ENCODE measurements at regions not wholly inside any gene's neighbourhood (a gene's known extent, or its start where the extent isn't known, plus 50 kb on each side); places are given as distances from the start of the nearest gene placed in this dataset.
"Not testable (repeated sequence)": the region's sequence is repeated elsewhere in the genome, so short reads cannot be mapped to it uniquely, and the experiment has no call there.

GRCh38 chr3:66552846-66553245, 52.0 kb upstream of the LRIG1 start:
- Histone ChIP-seq H3K36me3 (no peaks in the 10 kb centered on the region), H3K4me3 (no peak overlapping the region), H3K27ac (no peak overlapping the region), H3K4me1 (no peaks in the 10 kb centered on the region), H3K27me3 (no peaks in the 10 kb centered on the region), H3K9me3 (no peaks in the 10 kb centered on the region)
- DNase-seq: no peak
- 92 to 95% methylated on average over 5 of the region's 5 CpGs for WGBS, 2 donors
- TF ChIP-seq CTCF (IDR thresholded peaks at IDR 0.05): no peak
- ATAC-seq: no peak
- no peak for FAIRE-seq
- intact Hi-C loops (cut with DNase I): no loop called here

GRCh38 chr3:66553441-66554113, 52.8 kb upstream of the LRIG1 start:
- 91 to 96% methylated on average over 11 of the region's 11 CpGs for WGBS, 2 donors
- Histone ChIP-seq H3K4me3 (no peak overlapping the region), H3K27me3 (no peaks in the 10 kb centered on the region), H3K9me3 (no peaks in the 10 kb centered on the region), H3K36me3 (no peaks in the 10 kb centered on the region), H3K27ac (no peak overlapping the region), H3K4me1 (no peaks in the 10 kb centered on the region)
- FAIRE-seq (no peak), ATAC-seq (no peak), DNase-seq (no peak)
- no peak for TF ChIP-seq CTCF (IDR thresholded peaks at IDR 0.05)
- intact Hi-C loops (cut with DNase I): no loop called here

GRCh38 chr3:66554178-66554577, 53.4 kb upstream of the LRIG1 start:
- Histone ChIP-seq H3K27ac (no peak overlapping the region), H3K36me3 (no peaks in the 10 kb centered on the region), H3K9me3 (no peaks in the 10 kb centered on the region), H3K27me3 (no peaks in the 10 kb centered on the region), H3K4me1 (no peaks in the 10 kb centered on the region), H3K4me3 (no peak overlapping the region)
- no peak for TF ChIP-seq CTCF (IDR thresholded peaks at IDR 0.05)
- FAIRE-seq (no peak), ATAC-seq (no peak), DNase-seq (no peak)
- 93 to 98% methylated on average over 1 of the region's 1 CpG for WGBS, 2 donors
- intact Hi-C loops (cut with DNase I): no loop called here

- H3K4me1 ChIP-seq: no peaks in the 10 kb centered on the region
- 88 to 89% methylated on average over 4 of the region's 4 CpGs for WGBS, 2 donors
- no peak overlapping the region for H3K4me3 ChIP-seq
- no peak for TF ChIP-seq CTCF (IDR thresholded peaks at IDR 0.05)
- DNase-seq: no peak
- ATAC-seq: no peak
- intact Hi-C loops (cut with DNase I): no loop called here
- FAIRE-seq: no peak
- no peaks in the 10 kb centered on the region for H3K27me3 ChIP-seq
- H3K36me3 ChIP-seq: no peaks in the 10 kb centered on the region
- H3K9me3 ChIP-seq: no peaks in the 10 kb centered on the region
- no peak overlapping the region for H3K27ac ChIP-seq
Measured at GRCh38 chr3:66555214-66555844, 54.5 kb upstream of the LRIG1 start.

- FAIRE-seq (no peak), ATAC-seq (no peak), DNase-seq (no peak)
- TF ChIP-seq CTCF (IDR thresholded peaks at IDR 0.05): no peak
- WGBS, 2 donors: 76 to 86% methylated on average over 7 of the region's 7 CpGs
- Histone ChIP-seq H3K9me3 (no peaks in the 10 kb centered on the region), H3K27ac (no peak overlapping the region), H3K36me3 (no peaks in the 10 kb centered on the region), H3K4me1 (no peaks in the 10 kb centered on the region), H3K27me3 (no peaks in the 10 kb centered on the region), H3K4me3 (no peak overlapping the region)
- intact Hi-C loops (cut with DNase I): no loop called here
Measured at GRCh38 chr3:66557170-66557569, 56.3 kb upstream of the LRIG1 start.

GRCh38 chr3:66559924-66560323, 59.1 kb upstream of the LRIG1 start:
- intact Hi-C loops (cut with DNase I); H3K9me3 ChIP-seq; DNase-seq; ATAC-seq; H3K36me3 ChIP-seq; FAIRE-seq; H3K27me3 ChIP-seq; H3K4me3 ChIP-seq; H3K4me1 ChIP-seq; H3K27ac ChIP-seq: not testable (repeated sequence)
- whole genome bisulfite sequencing, 2 donors: 91 to 93% methylated on average over 4 of the region's 4 CpGs
